HG02798 (cell line): ENCODE measurements at regions not wholly inside any gene's neighbourhood (a gene's known extent, or its start where the extent isn't known, plus 50 kb on each side); places are given as distances from the start of the nearest gene placed in this dataset.
"Not testable (repeated sequence)": the region's sequence is repeated elsewhere in the genome, so short reads cannot be mapped to it uniquely, and the experiment has no call there.

Experiments
- ATAC-seq: cut with Tn5 transposase; IDR thresholded peaks from one replicate; pipeline ENCODE4 v1.9.1; 2021; ENCODE audit warnings: mild to moderate bottlenecking; ENCODE audit not compliant: unreplicated experiment, poor library complexity

DNA sequence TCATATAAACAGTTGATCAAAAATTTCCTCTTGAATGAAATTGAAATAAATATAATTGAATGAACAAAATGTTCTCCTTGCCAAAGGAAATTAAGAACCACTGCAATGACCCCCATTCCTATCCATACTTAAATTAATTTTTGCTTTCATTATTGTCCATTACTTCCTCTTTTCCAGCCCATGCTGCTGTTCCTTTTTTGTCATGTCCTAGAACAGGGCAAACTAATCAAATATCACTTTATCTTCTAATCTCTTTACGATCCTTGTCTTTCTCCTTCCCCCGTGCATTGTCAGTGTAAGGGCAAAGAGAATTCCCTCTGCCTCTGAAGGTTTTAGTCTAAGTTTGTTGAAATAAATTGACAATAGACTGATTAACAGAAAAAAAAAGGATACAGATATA, 203.0 kb downstream of the CENPC start:
- no peak for ATAC-seq

DNA sequence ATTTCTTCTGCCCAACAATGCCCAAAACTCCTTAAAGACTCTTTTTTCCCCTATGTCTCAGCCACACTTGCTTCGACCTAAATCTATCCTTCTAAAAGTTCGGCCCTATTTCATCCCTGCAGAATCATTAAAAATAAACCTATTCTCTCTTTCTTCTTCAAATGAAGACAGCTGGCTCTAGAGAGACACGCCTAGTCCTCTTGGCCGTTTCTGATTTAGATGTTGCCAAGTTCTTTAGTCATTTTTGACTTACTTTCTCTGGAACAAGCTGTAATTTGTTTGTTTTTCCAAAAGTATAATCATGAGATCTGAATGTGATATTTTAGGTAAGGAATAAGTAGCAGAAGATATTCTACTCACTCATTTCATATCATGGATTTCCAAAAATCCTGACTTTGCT, 211.6 kb downstream of the CENPC start:
- no peak for ATAC-seq

DNA sequence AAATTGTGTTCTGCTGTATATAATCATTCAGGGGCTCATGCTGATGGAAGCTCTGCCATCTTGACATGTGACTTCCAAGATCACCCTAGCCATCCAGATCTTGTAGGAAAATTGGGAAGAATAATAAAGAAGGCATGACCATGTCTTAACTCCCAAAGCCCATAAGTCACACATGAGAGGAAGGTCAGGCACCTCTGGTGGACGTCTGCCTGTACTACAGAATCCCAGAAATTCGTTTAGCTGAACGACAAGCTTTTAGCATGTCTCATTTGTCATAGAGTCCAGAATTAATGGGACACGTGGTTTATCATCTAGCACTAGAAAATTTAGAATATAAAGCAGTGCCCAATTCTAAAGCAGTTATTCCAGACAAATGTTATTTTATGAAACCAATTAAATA, 212.7 kb downstream of the CENPC start:
- peak; percentile 87 for ATAC-seq

DNA sequence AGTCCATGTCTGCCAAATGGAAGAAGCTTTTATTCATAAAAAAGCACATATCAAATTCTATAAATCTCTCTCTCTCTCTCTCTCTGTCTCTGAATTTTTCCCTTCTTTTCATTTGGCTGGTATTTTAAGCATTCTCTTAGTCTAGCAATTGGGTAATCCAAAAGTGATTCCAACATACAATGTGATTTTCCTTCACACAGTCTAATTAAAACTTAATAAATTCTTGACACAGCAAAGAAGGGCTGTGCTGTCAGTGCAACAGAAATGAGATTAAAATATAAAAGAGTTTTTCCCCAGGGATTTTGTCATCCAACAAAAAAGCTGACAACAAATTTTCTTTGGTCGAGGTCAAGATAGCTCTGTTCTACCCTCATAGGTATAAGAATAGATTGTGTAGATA, 216.9 kb downstream of the CENPC start:
- no peak for ATAC-seq

DNA sequence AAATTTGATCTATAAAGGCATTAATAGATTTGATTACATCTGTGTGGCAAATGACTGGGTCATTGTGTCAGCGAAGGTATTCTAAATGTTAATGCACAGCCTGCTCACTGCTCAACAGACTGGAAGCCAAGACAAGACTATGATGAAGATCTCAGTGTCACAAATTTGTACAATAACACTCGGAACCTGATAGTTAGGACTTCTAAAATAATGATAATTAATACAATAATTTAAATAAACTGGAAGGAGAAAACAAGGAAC, 217.4 kb downstream of the CENPC start:
- no peak for ATAC-seq

DNA sequence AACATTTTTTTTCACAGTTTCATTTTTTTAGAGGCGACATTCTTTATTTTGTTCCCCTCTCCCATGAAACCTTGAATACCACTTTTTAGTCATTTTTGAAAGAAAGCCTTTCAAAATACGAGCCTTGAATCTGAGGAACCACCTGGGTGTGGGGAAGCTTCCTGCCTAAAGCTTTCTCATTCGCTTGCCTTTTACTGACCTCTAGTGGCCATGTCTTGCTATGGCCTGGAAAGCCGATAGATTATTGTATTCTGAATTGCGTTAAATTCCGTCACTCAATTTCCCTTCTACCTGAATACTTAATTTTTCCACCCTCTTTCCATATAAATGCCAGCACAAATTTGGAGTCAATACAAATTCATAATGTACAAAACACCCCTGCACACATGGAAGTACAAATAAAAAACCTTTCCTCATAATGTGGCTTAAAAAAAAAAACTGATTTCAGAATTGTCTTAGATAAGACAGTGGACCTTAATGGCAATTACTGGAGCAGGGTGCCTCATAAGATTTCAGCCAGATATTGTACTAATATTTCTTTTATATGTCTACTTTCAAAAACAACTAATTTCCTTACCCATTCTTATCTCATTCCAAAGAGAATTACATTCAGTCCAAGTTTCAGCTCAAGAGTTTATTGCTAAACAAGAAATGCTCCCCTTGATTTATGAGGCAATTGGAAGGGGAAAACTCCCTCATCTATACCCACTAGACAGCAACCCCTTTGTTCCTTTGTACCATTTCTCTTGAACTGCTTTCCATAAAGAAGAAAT, 217.9 kb downstream of the CENPC start:
- peak; percentile 97 for ATAC-seq

DNA sequence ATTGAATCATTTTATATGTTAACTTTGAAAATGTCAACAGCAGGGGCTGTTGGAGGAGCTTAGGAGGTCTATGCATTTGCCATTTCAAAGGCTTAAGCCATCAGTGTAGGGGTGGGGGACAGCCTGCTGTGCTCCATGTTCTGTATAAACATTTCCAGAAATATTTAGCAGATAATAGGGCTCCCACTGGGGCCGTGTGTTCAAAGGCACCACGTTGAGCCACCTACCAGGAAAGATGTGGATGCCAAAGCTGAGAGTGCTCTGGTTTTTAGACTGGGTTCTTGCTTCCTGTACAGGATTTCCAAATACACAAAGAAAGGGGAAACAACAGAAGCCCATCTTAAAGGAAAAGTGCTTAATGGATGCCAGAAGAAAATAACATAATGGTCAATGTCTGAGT, 219.5 kb downstream of the CENPC start:
- no peak for ATAC-seq

DNA sequence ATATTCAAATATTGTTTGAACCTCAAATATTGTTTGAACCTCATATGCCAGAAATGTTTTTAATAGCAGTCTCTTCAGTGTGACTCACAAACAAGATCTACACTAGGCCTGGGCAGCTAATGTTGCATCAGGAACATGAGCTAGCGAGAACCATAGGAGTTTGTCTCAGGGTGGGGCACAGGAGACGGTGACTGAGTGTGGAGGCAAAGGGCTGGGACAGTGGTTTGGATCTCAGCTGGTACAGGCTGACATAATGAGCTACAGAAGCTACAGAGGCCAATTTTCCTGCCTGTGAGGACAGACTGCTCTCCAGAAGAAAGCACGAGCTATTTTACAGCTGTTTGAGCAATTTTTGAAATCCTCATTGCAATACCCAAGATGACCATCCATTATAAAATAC, 224.7 kb downstream of the CENPC start:
- no peak for ATAC-seq

DNA sequence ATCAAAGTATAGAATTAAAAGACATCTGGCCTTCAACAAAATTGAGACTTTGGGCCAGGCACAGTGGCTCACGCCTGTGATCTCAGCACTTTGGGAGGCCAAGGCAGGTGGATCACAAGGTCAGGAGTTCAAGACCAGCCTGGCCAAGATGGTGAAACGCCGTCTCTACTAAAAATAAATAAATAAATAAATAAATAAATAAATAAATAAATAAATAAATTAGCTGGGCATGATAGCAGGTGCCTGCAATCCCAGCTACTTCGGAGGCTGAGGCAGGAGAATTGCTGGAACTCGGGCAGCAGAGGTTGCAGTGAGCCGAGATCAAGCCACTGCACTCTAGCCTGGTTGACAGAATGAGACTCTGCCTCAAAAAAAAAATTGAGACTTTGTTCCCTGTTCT, 225.7 kb downstream of the CENPC start:
- ATAC-seq: not testable (repeated sequence)

DNA sequence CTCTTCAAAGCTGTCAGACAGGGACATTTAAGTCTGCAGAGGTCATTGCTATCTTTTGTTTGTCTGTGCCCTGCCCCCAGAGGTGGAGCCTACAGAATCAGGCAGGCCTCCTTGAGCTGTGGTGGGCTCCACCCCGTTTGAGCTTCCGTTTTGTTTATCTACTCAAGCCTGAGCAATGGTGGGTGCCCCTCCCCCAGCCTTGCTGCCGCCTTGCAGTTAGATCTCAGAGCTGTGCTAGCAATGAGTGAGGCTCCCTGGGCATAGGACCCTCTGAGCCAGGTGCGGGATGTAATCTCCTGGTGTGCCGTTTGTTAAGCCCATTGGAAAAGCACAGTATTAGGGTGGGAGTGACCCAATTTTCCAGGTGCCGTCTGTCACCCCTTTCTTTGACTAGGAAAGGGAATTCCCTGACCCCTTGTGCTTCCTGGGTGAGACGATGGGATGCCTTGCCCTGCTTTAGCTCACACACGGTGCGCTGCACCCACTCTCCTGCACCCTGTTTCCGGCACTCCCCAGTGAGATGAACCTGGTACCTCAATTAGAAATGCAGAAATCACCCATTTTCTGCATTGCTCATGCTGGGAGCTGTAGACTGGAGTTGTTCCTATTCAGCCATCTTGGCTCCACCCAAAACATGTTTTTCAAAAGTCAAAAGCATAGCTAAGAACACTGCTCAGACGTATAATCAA, 244.7 kb downstream of the CENPC start:
- ATAC-seq: not testable (repeated sequence)

DNA sequence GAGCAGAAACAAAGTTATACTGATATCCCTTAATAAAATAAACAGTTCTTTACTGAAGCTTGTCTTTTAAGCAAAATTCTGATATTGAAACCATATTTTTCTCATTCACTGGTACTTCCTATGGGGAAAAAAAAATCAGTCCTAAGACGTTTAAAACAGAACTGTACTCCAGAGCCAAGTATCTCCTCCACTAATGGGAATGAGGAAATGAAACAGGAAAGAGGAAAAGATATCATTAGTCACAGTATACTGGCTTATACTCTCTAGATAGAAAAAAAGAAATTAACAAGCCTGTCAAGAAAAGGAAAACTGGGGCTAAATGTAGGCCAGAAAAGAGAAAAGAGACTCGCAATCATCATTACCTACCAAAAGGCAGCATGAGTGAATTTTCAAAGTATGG, 252.7 kb downstream of the CENPC start:
- no peak for ATAC-seq

DNA sequence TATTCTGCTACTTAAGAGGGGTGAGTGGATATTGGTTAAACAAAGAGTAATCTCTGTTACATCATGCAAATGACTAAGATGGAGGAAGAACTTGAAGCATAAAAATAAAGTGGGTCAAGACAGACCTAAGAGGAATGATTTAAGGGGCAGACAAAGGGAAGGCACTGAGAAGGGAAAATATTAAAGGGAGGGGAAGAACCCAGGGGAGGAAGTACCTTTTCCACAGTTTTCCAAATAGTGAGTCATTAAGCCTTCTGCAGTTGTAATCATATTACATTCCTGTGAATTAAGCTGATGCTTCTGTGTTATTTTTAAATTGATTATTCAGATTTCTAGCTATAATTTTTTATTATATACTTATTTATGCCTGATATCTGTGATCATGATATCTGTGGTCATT, 253.3 kb downstream of the CENPC start:
- no peak for ATAC-seq

DNA sequence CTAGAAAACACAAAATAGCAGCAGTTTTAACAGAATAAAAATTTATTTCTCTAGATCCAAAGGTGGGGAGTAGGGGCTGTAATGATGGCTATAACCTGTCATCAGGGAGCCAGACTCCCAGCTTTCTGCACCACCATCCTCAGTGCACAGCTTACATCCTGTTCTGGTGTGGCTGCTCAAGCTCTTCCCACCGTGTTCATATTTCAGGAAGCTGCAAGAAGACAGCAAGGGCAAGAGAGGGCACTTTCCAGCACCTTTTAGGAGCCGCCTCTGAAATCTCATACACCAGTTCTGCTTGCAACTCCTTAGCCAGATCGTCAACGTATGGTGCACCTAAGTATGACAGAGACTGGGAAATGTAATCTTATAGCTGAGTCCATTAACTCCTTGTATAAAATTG, 253.7 kb downstream of the CENPC start:
- ATAC-seq: no peak

DNA sequence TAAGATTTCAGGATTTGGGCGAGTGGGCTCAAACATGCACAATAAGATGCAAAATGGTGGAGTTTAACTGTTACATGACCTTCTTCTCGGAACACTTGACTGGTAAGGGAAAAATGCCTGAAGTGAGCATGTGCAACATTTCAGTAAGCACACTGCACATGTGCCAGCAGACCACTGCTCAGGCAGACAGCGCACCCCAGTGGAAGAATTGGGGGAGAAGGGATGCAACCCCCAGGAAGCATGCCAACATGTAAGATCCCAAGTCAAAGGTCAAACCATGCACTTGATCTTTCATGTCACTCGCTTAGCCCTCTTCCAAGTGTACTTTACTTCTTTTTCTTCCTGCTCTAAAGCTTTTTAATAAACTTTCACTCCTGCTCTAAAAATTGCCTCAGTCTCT, 256.3 kb downstream of the CENPC start:
- ATAC-seq: peak; percentile 74

DNA sequence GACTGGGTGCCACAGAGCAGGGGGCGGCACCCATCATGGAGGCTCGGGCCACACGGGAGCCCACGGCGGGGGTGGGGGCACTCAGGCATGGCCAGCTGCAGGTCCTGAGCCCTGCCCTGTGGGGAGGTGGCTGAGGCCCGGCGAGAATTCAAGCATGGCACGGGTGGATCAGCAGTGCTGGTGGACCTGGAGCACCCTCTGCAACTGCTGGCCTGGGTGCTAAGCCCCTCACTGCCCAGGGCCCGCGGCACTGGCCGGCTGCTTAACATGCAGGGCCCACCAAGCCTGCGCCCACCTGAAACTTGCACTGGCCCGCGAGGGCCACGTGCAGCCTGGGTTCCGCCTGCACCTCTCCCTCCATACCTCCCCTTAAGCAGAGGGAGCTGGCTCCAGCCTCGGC, 258.6 kb downstream of the CENPC start:
- ATAC-seq: no peak

DNA sequence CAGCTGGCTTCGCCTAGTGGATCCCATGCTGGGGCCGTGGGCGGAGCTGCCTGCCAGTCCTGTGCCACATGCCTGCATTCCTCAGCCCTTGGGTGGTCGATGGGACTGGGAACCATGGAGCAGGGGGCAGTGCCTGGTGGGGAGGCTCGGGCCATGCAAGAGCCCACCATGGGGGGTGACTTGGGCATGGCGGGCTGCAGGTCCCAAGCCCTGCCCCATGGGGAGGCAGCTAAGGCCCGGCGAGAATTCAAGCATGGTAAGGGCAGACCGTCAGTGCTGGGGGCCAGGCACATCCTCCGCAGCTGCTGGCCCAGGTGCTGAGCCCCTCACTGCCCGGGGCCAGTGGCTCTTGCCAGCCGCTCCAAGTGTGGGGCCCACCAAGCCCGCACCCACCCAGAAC, 262.6 kb downstream of the CENPC start:
- ATAC-seq: no peak

DNA sequence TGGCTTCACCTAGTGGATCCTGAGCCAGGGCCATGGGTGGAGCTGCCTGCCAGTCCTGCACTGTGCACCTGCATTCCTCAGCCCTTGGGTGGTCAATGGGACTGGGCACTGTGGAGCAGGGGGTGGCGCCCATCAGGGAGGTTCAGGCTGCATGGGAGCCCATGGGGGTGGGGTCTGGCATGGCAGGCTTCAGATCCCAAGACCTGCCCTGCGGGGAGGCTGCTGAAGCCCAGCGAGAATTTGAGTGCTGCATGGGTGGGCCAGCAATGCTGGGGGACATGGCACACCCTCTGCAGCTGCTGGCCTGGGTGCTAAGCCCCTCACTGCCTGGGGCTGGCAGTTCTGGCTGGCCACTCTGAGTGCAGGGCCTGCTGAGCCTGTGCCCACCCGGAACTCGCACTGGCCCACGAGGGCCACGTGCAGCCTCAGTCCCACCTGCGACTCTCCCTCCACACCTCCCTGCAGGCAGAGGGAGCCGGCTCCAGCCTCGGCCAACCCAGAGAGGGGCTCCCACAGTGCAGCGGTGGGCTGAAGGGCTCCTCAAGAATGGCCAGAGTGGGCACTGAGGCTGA, 270.0 kb downstream of the CENPC start:
- ATAC-seq: no peak

DNA sequence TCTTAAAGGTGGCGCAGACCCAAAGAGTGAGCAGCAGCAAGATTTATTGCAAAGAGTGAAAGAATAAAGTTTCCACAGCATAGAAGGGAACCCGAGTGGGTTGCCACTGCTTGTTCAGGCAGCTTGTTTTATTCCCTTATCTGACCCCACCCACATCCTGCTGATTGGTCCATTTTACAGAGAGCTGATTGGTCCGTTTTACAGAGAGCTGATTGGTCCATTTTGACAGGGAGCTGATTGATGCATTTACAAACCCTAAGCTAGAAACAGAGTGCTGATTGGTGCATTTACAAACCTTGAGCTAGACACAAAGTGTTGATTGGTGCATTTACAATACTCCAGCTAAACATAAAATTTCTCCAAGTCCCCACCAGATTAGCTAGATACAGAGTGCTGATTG, 270.6 kb downstream of the CENPC start:
- ATAC-seq: not testable (repeated sequence)

DNA sequence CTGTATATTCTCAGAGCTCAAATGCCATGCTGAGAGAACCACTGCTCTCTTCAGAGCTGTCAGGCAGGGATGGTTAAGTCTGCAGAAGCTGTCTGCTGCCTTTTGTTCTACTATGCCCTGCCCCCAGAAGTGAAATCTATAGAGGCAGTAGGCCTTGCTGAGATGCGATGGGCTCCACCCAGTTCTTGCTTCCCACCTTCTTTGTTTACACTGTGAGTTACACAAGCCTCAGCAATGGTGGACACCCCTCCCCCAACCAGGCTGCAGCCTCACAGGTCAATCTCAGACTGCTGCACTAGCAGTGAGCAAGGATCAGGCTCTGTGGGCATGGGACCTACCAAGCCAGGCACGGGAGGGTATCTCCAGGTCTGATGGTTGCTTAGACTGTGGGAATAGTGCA, 271.6 kb downstream of the CENPC start:
- no peak for ATAC-seq

DNA sequence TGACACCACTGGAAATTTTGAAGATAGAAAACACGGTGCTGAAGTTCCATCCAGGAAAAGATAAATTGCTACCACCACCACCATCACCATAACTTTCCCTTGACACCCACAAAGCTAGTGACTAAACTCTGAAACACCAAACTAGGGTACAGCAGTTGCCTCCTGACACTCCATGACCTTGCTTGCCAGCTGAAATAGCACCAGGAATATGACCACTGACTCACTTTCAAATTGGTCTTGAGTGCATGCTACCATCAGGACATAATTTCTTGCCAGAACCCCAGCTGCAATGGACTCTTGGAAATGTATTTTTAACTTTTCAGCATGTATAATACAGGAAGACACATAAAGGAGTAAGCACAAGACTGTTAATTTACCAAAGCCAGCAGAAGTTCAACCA, 283.3 kb downstream of the CENPC start:
- no peak for ATAC-seq

DNA sequence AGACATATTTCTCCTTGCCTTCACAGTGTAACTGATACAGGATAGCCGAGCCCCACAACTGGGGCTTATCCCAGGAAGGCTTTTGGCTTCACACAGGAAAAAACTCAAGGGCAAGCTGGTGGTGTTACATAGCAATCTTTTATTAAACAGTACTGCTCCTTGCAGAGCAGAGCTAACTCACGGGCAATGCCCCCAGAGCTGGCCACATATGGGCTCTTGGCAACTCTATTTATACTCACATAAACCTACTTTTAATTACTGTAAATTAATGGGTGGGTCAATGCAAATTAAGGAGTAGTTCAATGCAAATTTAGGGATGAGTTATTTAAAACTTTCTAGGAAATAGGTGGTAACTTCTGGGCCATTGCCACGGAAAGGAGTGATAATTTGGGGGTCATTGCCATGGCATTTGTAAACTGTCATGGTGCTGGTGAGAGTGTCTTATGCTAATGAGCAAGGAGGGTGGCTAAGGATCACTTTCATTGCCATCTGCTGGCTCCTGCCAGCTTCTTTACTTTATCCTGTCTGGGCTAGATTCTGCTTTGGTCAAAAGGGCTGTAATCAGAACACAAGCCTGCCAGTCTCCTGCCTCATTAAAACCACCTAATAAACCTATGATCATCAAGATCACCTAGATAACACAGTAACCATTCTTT, 288.8 kb downstream of the CENPC start:
- ATAC-seq: no peak
